ENCODE measurements at regions not wholly inside any gene's neighbourhood (a gene's known extent, or its start where the extent isn't known, plus 50 kb on each side); places are given as distances from the start of the nearest gene placed in this dataset.

DNA sequence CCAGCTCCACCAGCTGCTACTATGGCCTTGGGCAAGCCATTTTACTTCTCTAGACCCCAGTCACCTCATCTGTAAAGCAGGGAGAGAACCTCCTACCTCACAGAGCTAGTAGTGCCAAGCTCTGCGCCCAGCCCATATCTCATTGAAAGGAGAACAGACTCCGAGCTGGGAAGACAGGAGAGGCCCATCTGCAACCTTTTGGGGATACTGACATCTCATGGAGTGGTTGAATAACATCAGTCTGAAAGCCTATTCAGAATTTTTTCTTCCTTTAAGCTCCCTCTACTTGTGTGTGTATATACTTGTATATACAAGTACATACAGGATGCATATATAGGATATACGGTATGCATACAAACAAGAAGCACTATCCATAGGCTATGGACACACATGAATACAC lies 279.5 kb upstream of the POU3F1 start:
- H3K27ac Mint-ChIP-seq, result no peak overlapping the region
- peaks cover 9% of the 10 kb centered on the region for H3K4me1 Mint-ChIP-seq
- peaks cover 10% of the 10 kb centered on the region for H3K9me3 Mint-ChIP-seq
- ChIA-PET CTCF (interaction anchor here (0.9 kb wide), 1 partner anchor 254 kb away, joined by 3 read pairs; no protein-coding TSS in a partner anchor), POLR2A (no interaction called here)
- H3K36me3 Mint-ChIP-seq, result peaks cover 10% of the 10 kb centered on the region; the same call in 1 of the 2 replicates
- ATAC-seq (no peak), DNase-seq (ENCODE audit: low spot score) (no peak)
- no peaks in the 10 kb centered on the region for H3K27me3 Mint-ChIP-seq (ENCODE audit: low read depth)
- TF ChIP-seq SMAD3 (CRISPR knock-in tag; IDR thresholded peaks at IDR 0.05; ENCODE audit: borderline replicate concordance), result no peak
- no peak for TF ChIP-seq GRHL2 (CRISPR knock-in tag; IDR thresholded peaks at IDR 0.05; ENCODE audit: insufficient replicate concordance, severe bottlenecking)
- TF ChIP-seq RELA (CRISPR knock-in tag; IDR thresholded peaks at IDR 0.05; ENCODE audit: borderline replicate concordance), result no peak
- no peak for TF ChIP-seq NR1H2 (CRISPR knock-in tag; IDR thresholded peaks at IDR 0.05)
- TF ChIP-seq NFYB (CRISPR knock-in tag; conservative IDR thresholded peaks at IDR 0.05; ENCODE audit: low read depth), result no peak
- no peak for TF ChIP-seq SMAD4 (CRISPR knock-in tag; IDR thresholded peaks at IDR 0.05)
- TF ChIP-seq ELF4 (CRISPR knock-in tag; IDR thresholded peaks at IDR 0.05; ENCODE audit: low read depth), result no peak
- no peak for TF ChIP-seq FOXJ3 (CRISPR knock-in tag; IDR thresholded peaks at IDR 0.05; ENCODE audit: borderline replicate concordance)
- TF ChIP-seq JUN (CRISPR knock-in tag; IDR thresholded peaks at IDR 0.05), result no peak
- TF ChIP-seq, protein P1, sequence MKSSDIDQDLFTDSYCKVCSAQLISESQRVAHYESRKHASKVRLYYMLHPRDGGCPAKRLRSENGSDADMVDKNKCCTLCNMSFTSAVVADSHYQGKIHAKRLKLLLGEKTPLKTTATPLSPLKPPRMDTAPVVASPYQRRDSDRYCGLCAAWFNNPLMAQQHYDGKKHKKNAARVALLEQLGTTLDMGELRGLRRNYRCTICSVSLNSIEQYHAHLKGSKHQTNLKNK (CRISPR knock-in tag; IDR thresholded peaks at IDR 0.05), result no peak
- TF ChIP-seq, protein P2, sequence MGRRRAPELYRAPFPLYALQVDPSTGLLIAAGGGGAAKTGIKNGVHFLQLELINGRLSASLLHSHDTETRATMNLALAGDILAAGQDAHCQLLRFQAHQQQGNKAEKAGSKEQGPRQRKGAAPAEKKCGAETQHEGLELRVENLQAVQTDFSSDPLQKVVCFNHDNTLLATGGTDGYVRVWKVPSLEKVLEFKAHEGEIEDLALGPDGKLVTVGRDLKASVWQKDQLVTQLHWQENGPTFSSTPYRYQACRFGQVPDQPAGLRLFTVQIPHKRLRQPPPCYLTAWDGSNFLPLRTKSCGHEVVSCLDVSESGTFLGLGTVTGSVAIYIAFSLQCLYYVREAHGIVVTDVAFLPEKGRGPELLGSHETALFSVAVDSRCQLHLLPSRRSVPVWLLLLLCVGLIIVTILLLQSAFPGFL (CRISPR knock-in tag; IDR thresholded peaks at IDR 0.05; ENCODE audit: borderline replicate concordance), result no peak
- TF ChIP-seq ETV6 (CRISPR knock-in tag; IDR thresholded peaks at IDR 0.05), result no peak
- TF ChIP-seq ESRRA (CRISPR knock-in tag; IDR thresholded peaks at IDR 0.05; ENCODE audit: borderline replicate concordance), result no peak
- no peak for TF ChIP-seq ZNF219 (CRISPR knock-in tag; IDR thresholded peaks at IDR 0.05; ENCODE audit: borderline replicate concordance)
- no peak overlapping the region for H3K4me3 Mint-ChIP-seq

- no peak for TF ChIP-seq CBFB (CRISPR knock-in tag; IDR thresholded peaks at IDR 0.05; ENCODE audit: low read depth)
- TF ChIP-seq, protein P1 (CRISPR knock-in tag; IDR thresholded peaks at IDR 0.05), result no peak
- TF ChIP-seq ZBTB21 (CRISPR knock-in tag; IDR thresholded peaks at IDR 0.05; ENCODE audit: borderline replicate concordance), result no peak
- no peak for TF ChIP-seq NR1H2 (CRISPR knock-in tag; IDR thresholded peaks at IDR 0.05)
- no peak for TF ChIP-seq PRDM15 (CRISPR knock-in tag; IDR thresholded peaks at IDR 0.05)
- TF ChIP-seq NR3C1 (CRISPR knock-in tag; conservative IDR thresholded peaks at IDR 0.05; ENCODE audit: low read depth), result no peak
- CTCF ChIA-PET, result no interaction called here
- Mint-ChIP-seq H3K27ac (no peak overlapping the region), H3K4me3 (no peak overlapping the region), H3K27me3 (ENCODE audit: low read depth) (no peaks in the 10 kb centered on the region), H3K4me1 (no peaks in the 10 kb centered on the region), H3K36me3 (peaks cover 7% of the 10 kb centered on the region), H3K9me3 (peaks cover 29% of the 10 kb centered on the region)
- ATAC-seq, result no peak
- POLR2A ChIA-PET, result no interaction called here
- DNase-seq (ENCODE audit: low spot score), result no peak
These were observed 266.2 kb upstream of the POU3F1 start for GRCh38 chr1:38312753-38313152.

GRCh38 chr1:38310079-38310478 lies 263.5 kb upstream of the POU3F1 start:
- ATAC-seq (no peak), DNase-seq (ENCODE audit: low spot score) (no peak)
- H3K27me3 Mint-ChIP-seq (ENCODE audit: low read depth), result no peaks in the 10 kb centered on the region
- H3K4me3 Mint-ChIP-seq, result no peak overlapping the region
- peaks cover 24% of the 10 kb centered on the region for H3K9me3 Mint-ChIP-seq
- no peak overlapping the region for H3K27ac Mint-ChIP-seq
- POLR2A ChIA-PET, result no interaction called here
- CTCF ChIA-PET, result no interaction called here
- H3K36me3 Mint-ChIP-seq, result peaks cover 7% of the 10 kb centered on the region
- H3K4me1 Mint-ChIP-seq, result no peaks in the 10 kb centered on the region
- TF ChIP-seq TEAD1 (CRISPR knock-in tag; IDR thresholded peaks at IDR 0.05) (no peak), GRHL2 (CRISPR knock-in tag; IDR thresholded peaks at IDR 0.05; ENCODE audit: insufficient replicate concordance, severe bottlenecking) (no peak), IRF2 (CRISPR knock-in tag; IDR thresholded peaks at IDR 0.05; ENCODE audit: borderline replicate concordance, low read depth) (no peak), PRRX2 (CRISPR knock-in tag; IDR thresholded peaks at IDR 0.05) (no peak), TEAD4 (CRISPR knock-in tag; IDR thresholded peaks at IDR 0.05) (no peak), NR2C2 (CRISPR knock-in tag; IDR thresholded peaks at IDR 0.05) (no peak)
- TF ChIP-seq, protein P2 (CRISPR knock-in tag; IDR thresholded peaks at IDR 0.05; ENCODE audit: borderline replicate concordance), result no peak
- TF ChIP-seq, protein P3, sequence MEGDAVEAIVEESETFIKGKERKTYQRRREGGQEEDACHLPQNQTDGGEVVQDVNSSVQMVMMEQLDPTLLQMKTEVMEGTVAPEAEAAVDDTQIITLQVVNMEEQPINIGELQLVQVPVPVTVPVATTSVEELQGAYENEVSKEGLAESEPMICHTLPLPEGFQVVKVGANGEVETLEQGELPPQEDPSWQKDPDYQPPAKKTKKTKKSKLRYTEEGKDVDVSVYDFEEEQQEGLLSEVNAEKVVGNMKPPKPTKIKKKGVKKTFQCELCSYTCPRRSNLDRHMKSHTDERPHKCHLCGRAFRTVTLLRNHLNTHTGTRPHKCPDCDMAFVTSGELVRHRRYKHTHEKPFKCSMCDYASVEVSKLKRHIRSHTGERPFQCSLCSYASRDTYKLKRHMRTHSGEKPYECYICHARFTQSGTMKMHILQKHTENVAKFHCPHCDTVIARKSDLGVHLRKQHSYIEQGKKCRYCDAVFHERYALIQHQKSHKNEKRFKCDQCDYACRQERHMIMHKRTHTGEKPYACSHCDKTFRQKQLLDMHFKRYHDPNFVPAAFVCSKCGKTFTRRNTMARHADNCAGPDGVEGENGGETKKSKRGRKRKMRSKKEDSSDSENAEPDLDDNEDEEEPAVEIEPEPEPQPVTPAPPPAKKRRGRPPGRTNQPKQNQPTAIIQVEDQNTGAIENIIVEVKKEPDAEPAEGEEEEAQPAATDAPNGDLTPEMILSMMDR (IDR thresholded peaks at IDR 0.05), result no peak

Data from WTC11 (cell line).